ENCODE measurements at regions not wholly inside any gene's neighbourhood (a gene's known extent, or its start where the extent isn't known, plus 50 kb on each side); places are given as distances from the start of the nearest gene placed in this dataset.

- TF ChIP-seq CTCF (conservative IDR thresholded peaks at IDR 0.05 in 1 of 2, IDR thresholded peaks at IDR 0.05 in 1 of 2; ENCODE audit: low read depth in 1 of 2, low read length in 2 of 2) (no peak), EZH2 (IDR thresholded peaks at IDR 0.05; ENCODE audit: low read length, missing control alignments) (no peak)
Observed at GRCh38 chr1:214205053-214205452, 75.9 kb upstream of the SMYD2 start.
